ENCODE measurements at regions not wholly inside any gene's neighbourhood (a gene's known extent, or its start where the extent isn't known, plus 50 kb on each side); places are given as distances from the start of the nearest gene placed in this dataset.

DNA sequence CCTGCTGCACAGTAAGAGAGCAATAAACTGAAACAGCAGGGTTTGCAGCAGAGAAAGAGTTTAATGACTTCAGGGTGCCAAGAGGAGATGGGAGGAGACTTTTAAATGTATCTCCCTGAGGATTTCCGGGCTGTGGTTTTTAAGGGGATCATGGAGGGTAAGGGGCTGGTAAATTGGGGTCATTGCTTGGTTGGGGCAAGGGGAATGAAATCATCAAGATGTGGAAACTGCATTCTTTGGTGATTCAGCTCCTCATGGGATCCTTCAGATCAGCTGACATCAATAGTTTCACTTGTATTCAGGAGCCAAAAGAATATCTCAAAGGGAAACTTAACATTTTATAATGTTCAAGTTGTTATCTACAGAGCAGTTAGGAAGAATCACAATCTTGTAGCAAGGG lies 174.3 kb upstream of the ANXA10 start:
- intact Hi-C loops (cut with DNase I), result no loop called here
- 56 to 81% (median 79%) methylated on average over 1 of the region's 1 CpG for WGBS, 3 donors
- no peak for TF ChIP-seq POLR2A (IDR thresholded peaks at IDR 0.05)
- TF ChIP-seq EP300 (IDR thresholded peaks at IDR 0.05), result no peak
- TF ChIP-seq CTCF (IDR thresholded peaks at IDR 0.05), result no peak

DNA sequence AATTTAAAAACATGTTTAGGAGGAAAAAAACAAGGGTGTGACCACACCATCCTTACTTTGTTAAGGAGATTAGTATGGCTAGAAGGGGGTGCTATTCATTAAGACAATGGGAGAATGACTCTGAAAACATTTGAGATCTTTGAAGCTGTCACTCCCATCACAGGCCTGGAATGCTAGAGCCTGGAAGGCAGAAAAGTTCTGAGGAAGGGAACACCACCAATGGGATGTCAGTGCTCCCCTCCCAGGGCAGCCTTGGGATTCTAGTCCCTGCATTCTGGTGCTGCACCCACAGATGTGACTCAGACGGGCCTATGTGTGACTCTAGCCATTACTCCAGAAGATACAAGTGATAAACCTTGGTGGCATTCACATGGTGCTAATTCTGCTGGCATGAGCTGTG lies 162.2 kb upstream of the ANXA10 start:
- no peaks in the 10 kb centered on the region for H3K36me3 ChIP-seq
- 29 to 79% (median 48%) methylated on average over 1 of the region's 1 CpG for WGBS, 3 donors
- no peaks in the 10 kb centered on the region for H3K9me3 ChIP-seq
- H3K27ac ChIP-seq, result no peak overlapping the region
- no peak for TF ChIP-seq POLR2A (IDR thresholded peaks at IDR 0.05)
- TF ChIP-seq CTCF (IDR thresholded peaks at IDR 0.05), result no peak
- no peak for TF ChIP-seq EP300 (IDR thresholded peaks at IDR 0.05)
- no peak for DNase-seq
- no peak overlapping the region for H3K4me3 ChIP-seq
- no peaks in the 10 kb centered on the region for H3K4me1 ChIP-seq (ENCODE audit: insufficient read depth)
- no peaks in the 10 kb centered on the region for H3K27me3 ChIP-seq
- intact Hi-C loops (cut with DNase I), result no loop called here

More for the DNA sequence above, 174.3 kb upstream of the ANXA10 start:
- Histone ChIP-seq H3K27me3 (no peaks in the 10 kb centered on the region), H3K36me3 (no peaks in the 10 kb centered on the region), H3K4me3 (no peak overlapping the region), H3K27ac (no peak overlapping the region), H3K4me1 (ENCODE audit: insufficient read depth) (no peaks in the 10 kb centered on the region), H3K9me3 (no peaks in the 10 kb centered on the region)
- no peak for DNase-seq

DNA sequence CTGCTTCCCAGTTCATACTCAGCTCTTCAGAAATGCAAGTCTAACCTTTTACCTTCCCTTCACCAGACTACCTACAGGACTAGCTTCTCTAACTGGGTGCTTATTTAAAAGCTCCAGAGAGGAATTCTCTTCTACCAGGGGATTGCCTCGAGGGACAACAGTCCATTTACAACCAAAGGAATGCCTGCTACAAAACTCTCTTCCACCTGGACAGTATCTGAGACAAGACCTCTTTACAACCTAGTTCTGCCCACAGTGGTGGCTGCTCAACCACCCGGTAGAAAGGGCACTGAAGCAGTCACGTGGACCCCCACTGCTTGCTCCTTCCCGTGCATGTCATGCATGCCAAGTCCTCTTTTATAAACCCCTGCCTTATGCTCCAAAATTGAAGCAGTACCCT lies 158.1 kb upstream of the ANXA10 start:
- Histone ChIP-seq H3K27ac (no peak overlapping the region), H3K27me3 (no peaks in the 10 kb centered on the region), H3K4me3 (no peak overlapping the region), H3K36me3 (no peaks in the 10 kb centered on the region), H3K9me3 (no peaks in the 10 kb centered on the region), H3K4me1 (ENCODE audit: insufficient read depth) (no peaks in the 10 kb centered on the region)
- no peak for TF ChIP-seq POLR2A (IDR thresholded peaks at IDR 0.05)
- TF ChIP-seq CTCF (IDR thresholded peaks at IDR 0.05), result no peak
- no peak for TF ChIP-seq EP300 (IDR thresholded peaks at IDR 0.05)
- DNase-seq, result no peak
- intact Hi-C loops (cut with DNase I), result no loop called here
- 63 to 72% (median 70%) methylated on average over 4 of the region's 4 CpGs for WGBS, 3 donors

- TF ChIP-seq EP300 (IDR thresholded peaks at IDR 0.05) (no peak), CTCF (IDR thresholded peaks at IDR 0.05) (no peak), POLR2A (IDR thresholded peaks at IDR 0.05) (no peak)
- H3K27me3 ChIP-seq, result no peaks in the 10 kb centered on the region
- no peak overlapping the region for H3K27ac ChIP-seq
- no peak for DNase-seq
- H3K36me3 ChIP-seq, result no peaks in the 10 kb centered on the region
- no peak overlapping the region for H3K4me3 ChIP-seq
- no peaks in the 10 kb centered on the region for H3K9me3 ChIP-seq
- WGBS, 3 donors, result 60 to 66% (median 60%) methylated on average over 10 of the region's 10 CpGs
- intact Hi-C loops (cut with DNase I), result no loop called here
- no peaks in the 10 kb centered on the region for H3K4me1 ChIP-seq (ENCODE audit: insufficient read depth)
Measured at GRCh38 chr4:167939863-167940616, 152.3 kb upstream of the ANXA10 start.

Data from ovary (tissue), 7 donors.